ENCODE measurements at regions not wholly inside any gene's neighbourhood (a gene's known extent, or its start where the extent isn't known, plus 50 kb on each side); places are given as distances from the start of the nearest gene placed in this dataset.

DNA sequence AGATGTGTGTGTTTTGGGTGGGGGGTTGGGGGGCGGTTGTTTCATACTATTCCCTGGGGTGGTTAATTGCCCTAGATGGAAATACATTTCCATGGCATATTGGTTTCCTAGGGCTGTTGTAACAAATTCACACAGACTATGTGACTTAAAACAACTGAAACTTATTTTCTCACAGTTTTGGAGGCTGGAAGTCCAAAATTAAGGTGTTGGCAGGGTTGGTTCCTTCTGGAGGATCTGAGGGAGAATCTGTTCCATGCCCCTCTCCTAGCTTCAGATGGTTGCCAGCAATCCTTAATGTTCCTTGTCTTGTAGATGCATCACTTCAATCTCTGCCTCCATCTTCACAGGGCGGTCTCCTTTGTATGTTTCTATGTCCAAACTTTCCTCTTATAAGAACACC lies 353.7 kb upstream of the ACTBL2 start:
- no peak for TF ChIP-seq CTCF (conservative IDR thresholded peaks at IDR 0.05)
- no peak for TF ChIP-seq ZFX (IDR thresholded peaks at IDR 0.05)
